WTC11 (cell line): ENCODE measurements at regions not wholly inside any gene's neighbourhood (a gene's known extent, or its start where the extent isn't known, plus 50 kb on each side); places are given as distances from the start of the nearest gene placed in this dataset.

Source experiments
- ATAC-seq: fragments of 200-7000 bp; cut with Tn5 transposase; 2 replicates; pipeline ENCODE4 v1.10.0; 2021; ENCODE audit warnings: mild to moderate bottlenecking, moderate library complexity
- CTCF ChIA-PET: fragments of 300-600 bp; sonication (Branson Sonifier 250); formaldehyde crosslinking; loops from one replicate; lab custom pipeline; 2021; ENCODE audit warnings: antibody characterized with exemption; lab: Charles Lee
- POLR2A ChIA-PET: fragments of 350-600 bp; sonication (Branson Sonifier 250); formaldehyde crosslinking; loops from one replicate; lab custom pipeline; 2021; ENCODE audit warnings: antibody characterized with exemption; lab: Charles Lee
- DNase-seq: peaks from one replicate; pipeline ENCODE4 v3.0.0; 2021; ENCODE audit warnings: low spot score
- H3K27ac Mint-ChIP-seq: 2 replicates; pipeline ENCODE4 v1.8.0; 2021; ENCODE audit warnings: mixed read lengths
- H3K27me3 Mint-ChIP-seq: 2 replicates; pipeline ENCODE4 v1.8.0; 2021; ENCODE audit warnings: low read depth, mild to moderate bottlenecking, moderate library complexity, mixed read lengths
- H3K36me3 Mint-ChIP-seq: 2 replicates; pipeline ENCODE4 v1.8.0; 2021; ENCODE audit warnings: mixed read lengths
- H3K4me1 Mint-ChIP-seq: 2 replicates; pipeline ENCODE4 v1.8.0; 2022; ENCODE audit warnings: mixed read lengths
- H3K4me3 Mint-ChIP-seq: 2 replicates; pipeline ENCODE4 v1.8.0; 2021; ENCODE audit warnings: mild to moderate bottlenecking, moderate library complexity, mixed read lengths
- H3K9me3 Mint-ChIP-seq: 2 replicates; pipeline ENCODE4 v1.8.0; 2021; ENCODE audit warnings: mixed read lengths
- EMX1 ChIP-seq: fragments of 250-450 bp; sonication (Bioruptor Pico); IDR thresholded peaks from 2 replicates; pipeline ENCODE4 v1.8.0; 2021; ENCODE audit warnings: mild to moderate bottlenecking
- ERG ChIP-seq: fragments of 250-450 bp; sonication (Bioruptor Pico); IDR thresholded peaks from 2 replicates; pipeline ENCODE4 v1.8.0; 2021; ENCODE audit warnings: mild to moderate bottlenecking
- MLX ChIP-seq: sonication (generic); formaldehyde crosslinking; IDR thresholded peaks from 2 replicates; pipeline ENCODE4 v1.8.1; 2023; ENCODE audit warnings: mild to moderate bottlenecking, missing genetic modification reagents, moderate library complexity
- MXD4 ChIP-seq: fragments of 250-450 bp; sonication (Bioruptor Pico); IDR thresholded peaks from 2 replicates; pipeline ENCODE4 v1.8.0; 2021; ENCODE audit warnings: mild to moderate bottlenecking, moderate library complexity, borderline replicate concordance
- OVOL2 ChIP-seq: fragments of 250-450 bp; sonication (Bioruptor Pico); IDR thresholded peaks from 2 replicates; pipeline ENCODE4 v1.9.0; 2021; ENCODE audit warnings: mild to moderate bottlenecking, borderline replicate concordance
- SP1 ChIP-seq: sonication (generic); formaldehyde crosslinking; conservative IDR thresholded peaks from 2 replicates; pipeline ENCODE4 v1.8.1; 2022; ENCODE audit warnings: missing genetic modification reagents
- ZNF425 ChIP-seq: fragments of 250-450 bp; sonication (Bioruptor Pico); conservative IDR thresholded peaks from 2 replicates; pipeline ENCODE4 v1.9.0; 2021; ENCODE audit warnings: mild to moderate bottlenecking
- TF ChIP-seq, protein P1 (sequence below): sonication (generic); formaldehyde crosslinking; IDR thresholded peaks from 2 replicates; pipeline ENCODE4 v1.8.1; 2023; ENCODE audit warnings: mild to moderate bottlenecking, moderate library complexity, missing genetic modification reagents
- TF ChIP-seq, protein P2 (sequence below): fragments of 200-600 bp; IDR thresholded peaks from 2 replicates; pipeline ENCODE4 v1.8.0; 2022; ENCODE audit warnings: antibody characterized with exemption
- TF ChIP-seq, protein P3 (sequence below): sonication (generic); formaldehyde crosslinking; IDR thresholded peaks from 2 replicates; pipeline ENCODE4 v1.8.1; 2022; ENCODE audit warnings: mild to moderate bottlenecking, moderate library complexity, missing genetic modification reagents
- TF ChIP-seq, protein P4 (sequence below): sonication (generic); formaldehyde crosslinking; IDR thresholded peaks from 2 replicates; pipeline ENCODE4 v1.8.1; 2022; ENCODE audit warnings: mild to moderate bottlenecking, missing genetic modification reagents, moderate library complexity, borderline replicate concordance

DNA sequence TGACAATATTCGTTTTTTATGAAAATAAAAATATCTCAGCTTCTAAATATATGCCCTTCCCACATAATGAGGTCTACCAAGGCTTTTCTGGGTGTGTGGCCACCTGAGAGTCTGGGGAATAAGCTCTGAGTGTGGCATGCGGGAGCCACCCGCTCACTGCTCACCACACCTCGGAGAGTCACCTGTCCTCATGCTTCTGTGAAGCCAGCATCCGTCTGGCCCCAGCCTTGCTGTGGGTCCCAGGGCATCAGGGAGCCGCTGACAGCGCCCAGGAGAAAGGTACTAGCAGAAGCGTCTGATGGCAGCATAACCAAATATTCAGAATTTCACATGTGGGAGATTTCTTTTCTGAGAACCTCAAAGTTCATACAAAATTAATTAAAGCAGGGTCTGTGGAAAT lies 133.2 kb upstream of the IRX4 start:
- ATAC-seq (no peak), DNase-seq (no peak)
- H3K27me3 Mint-ChIP-seq = no peaks in the 10 kb centered on the region; the same call in 1 of the 2 replicates
- CTCF ChIA-PET = interaction anchor here (1.0 to 1.4 kb wide), 2 partner anchors 134 to 253 kb away, joined by 3 read pairs; no protein-coding TSS in a partner anchor
- no peaks in the 10 kb centered on the region for H3K36me3 Mint-ChIP-seq
- H3K4me3 Mint-ChIP-seq = no peak overlapping the region
- no peaks in the 10 kb centered on the region for H3K4me1 Mint-ChIP-seq
- POLR2A ChIA-PET = no interaction called here
- TF ChIP-seq ERG (CRISPR knock-in tag) (no peak), EMX1 (no peak), MXD4 (CRISPR knock-in tag) (no peak), OVOL2 (no peak), ZNF425 (no peak)
- TF ChIP-seq, protein P1, sequence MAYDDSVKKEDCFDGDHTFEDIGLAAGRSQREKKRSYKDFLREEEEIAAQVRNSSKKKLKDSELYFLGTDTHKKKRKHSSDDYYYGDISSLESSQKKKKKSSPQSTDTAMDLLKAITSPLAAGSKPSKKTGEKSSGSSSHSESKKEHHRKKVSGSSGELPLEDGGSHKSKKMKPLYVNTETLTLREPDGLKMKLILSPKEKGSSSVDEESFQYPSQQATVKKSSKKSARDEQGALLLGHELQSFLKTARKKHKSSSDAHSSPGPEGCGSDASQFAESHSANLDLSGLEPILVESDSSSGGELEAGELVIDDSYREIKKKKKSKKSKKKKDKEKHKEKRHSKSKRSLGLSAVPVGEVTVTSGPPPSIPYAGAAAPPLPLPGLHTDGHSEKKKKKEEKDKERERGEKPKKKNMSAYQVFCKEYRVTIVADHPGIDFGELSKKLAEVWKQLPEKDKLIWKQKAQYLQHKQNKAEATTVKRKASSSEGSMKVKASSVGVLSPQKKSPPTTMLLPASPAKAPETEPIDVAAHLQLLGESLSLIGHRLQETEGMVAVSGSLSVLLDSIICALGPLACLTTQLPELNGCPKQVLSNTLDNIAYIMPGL (CRISPR knock-in tag) = no peak
- H3K9me3 Mint-ChIP-seq = no peaks in the 10 kb centered on the region
- no peak overlapping the region for H3K27ac Mint-ChIP-seq

GRCh38 chr5:2015124-2015848 lies 132.6 kb upstream of the IRX4 start:
- H3K9me3 Mint-ChIP-seq = no peaks in the 10 kb centered on the region
- TF ChIP-seq, protein P2, sequence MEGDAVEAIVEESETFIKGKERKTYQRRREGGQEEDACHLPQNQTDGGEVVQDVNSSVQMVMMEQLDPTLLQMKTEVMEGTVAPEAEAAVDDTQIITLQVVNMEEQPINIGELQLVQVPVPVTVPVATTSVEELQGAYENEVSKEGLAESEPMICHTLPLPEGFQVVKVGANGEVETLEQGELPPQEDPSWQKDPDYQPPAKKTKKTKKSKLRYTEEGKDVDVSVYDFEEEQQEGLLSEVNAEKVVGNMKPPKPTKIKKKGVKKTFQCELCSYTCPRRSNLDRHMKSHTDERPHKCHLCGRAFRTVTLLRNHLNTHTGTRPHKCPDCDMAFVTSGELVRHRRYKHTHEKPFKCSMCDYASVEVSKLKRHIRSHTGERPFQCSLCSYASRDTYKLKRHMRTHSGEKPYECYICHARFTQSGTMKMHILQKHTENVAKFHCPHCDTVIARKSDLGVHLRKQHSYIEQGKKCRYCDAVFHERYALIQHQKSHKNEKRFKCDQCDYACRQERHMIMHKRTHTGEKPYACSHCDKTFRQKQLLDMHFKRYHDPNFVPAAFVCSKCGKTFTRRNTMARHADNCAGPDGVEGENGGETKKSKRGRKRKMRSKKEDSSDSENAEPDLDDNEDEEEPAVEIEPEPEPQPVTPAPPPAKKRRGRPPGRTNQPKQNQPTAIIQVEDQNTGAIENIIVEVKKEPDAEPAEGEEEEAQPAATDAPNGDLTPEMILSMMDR = peak; percentile 25; the same call in 1 of the 2 replicates
- TF ChIP-seq, protein P3, sequence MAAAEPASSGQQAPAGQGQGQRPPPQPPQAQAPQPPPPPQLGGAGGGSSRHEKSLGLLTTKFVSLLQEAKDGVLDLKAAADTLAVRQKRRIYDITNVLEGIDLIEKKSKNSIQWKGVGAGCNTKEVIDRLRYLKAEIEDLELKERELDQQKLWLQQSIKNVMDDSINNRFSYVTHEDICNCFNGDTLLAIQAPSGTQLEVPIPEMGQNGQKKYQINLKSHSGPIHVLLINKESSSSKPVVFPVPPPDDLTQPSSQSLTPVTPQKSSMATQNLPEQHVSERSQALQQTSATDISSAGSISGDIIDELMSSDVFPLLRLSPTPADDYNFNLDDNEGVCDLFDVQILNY (CRISPR knock-in tag) = no peak
- no peak for TF ChIP-seq MLX
- no peak for TF ChIP-seq SP1 (CRISPR knock-in tag)
- TF ChIP-seq, protein P4, sequence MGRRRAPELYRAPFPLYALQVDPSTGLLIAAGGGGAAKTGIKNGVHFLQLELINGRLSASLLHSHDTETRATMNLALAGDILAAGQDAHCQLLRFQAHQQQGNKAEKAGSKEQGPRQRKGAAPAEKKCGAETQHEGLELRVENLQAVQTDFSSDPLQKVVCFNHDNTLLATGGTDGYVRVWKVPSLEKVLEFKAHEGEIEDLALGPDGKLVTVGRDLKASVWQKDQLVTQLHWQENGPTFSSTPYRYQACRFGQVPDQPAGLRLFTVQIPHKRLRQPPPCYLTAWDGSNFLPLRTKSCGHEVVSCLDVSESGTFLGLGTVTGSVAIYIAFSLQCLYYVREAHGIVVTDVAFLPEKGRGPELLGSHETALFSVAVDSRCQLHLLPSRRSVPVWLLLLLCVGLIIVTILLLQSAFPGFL = no peak
- TF ChIP-seq, all 79 proteins: peak for 1
- no peaks in the 10 kb centered on the region; the same call in 1 of the 2 replicates for H3K27me3 Mint-ChIP-seq
- H3K36me3 Mint-ChIP-seq = no peaks in the 10 kb centered on the region
- peak; percentile 38 for DNase-seq
- no peak overlapping the region for H3K27ac Mint-ChIP-seq
- no peaks in the 10 kb centered on the region for H3K4me1 Mint-ChIP-seq
- ATAC-seq = peak; percentile 34; the same call in 1 of the 2 replicates
- H3K4me3 Mint-ChIP-seq = no peak overlapping the region
- POLR2A ChIA-PET = no interaction called here
- CTCF ChIA-PET = interaction anchor here (1.4 kb wide), 1 partner anchor 252 kb away, joined by 3 read pairs; no protein-coding TSS in a partner anchor
